HepG2 (cell line): ENCODE measurements at regions not wholly inside any gene's neighbourhood (a gene's known extent, or its start where the extent isn't known, plus 50 kb on each side); places are given as distances from the start of the nearest gene placed in this dataset.

Source experiments
- ETV5 ChIP-seq: IDR thresholded peaks from 2 replicates; pipeline ENCODE4 v1.6.1; 2018; ENCODE audit warnings: missing biosample characterization, missing genetic modification reagents, inconsistent platforms, borderline replicate concordance
- HOMEZ ChIP-seq: IDR thresholded peaks from 2 replicates; pipeline ENCODE4 v1.6.1; 2016; ENCODE audit warnings: low read depth
- POLR2A ChIP-seq, 2 experiments: IDR thresholded peaks; 2 replicates each; pipeline ENCODE4 v1.6.1; 2011; ENCODE audit warnings: low read depth in 2 of 2, low read length in 2 of 2, mild to moderate bottlenecking in 1 of 2, moderate library complexity in 1 of 2; ENCODE audit not compliant: insufficient read depth in 1 of 2
- SMAD1 ChIP-seq: sonication (generic); formaldehyde crosslinking; IDR thresholded peaks from 2 replicates; pipeline ENCODE4 v1.4.0; 2020; ENCODE audit warnings: missing genetic modification reagents, low read depth, mild to moderate bottlenecking, borderline replicate concordance
- ZC3H13 ChIP-seq: sonication (generic); formaldehyde crosslinking; IDR thresholded peaks from 2 replicates; pipeline ENCODE4 v1.8.1; 2023; ENCODE audit warnings: mild to moderate bottlenecking, missing genetic modification reagents, moderate library complexity
- ZMYM3 ChIP-seq: sonication (generic); formaldehyde crosslinking; IDR thresholded peaks from 2 replicates; pipeline ENCODE4 v1.5.1; 2020; ENCODE audit warnings: mild to moderate bottlenecking, missing genetic modification reagents
- ZNF350 ChIP-seq: sonication (generic); formaldehyde crosslinking; IDR thresholded peaks from 2 replicates; pipeline ENCODE4 v1.4.0; 2020; ENCODE audit warnings: mild to moderate bottlenecking, low read depth, missing genetic modification reagents, borderline replicate concordance
- ZNF775 ChIP-seq: sonication (generic); formaldehyde crosslinking; IDR thresholded peaks from 2 replicates; pipeline ENCODE4 v1.4.0; 2020; ENCODE audit warnings: missing genetic modification reagents, mild to moderate bottlenecking, moderate library complexity, borderline replicate concordance
- TF ChIP-seq, protein P1 (sequence below): sonication (generic); formaldehyde crosslinking; IDR thresholded peaks from 2 replicates; pipeline ENCODE4 v1.8.0; 2022; ENCODE audit warnings: mild to moderate bottlenecking, missing genetic modification reagents, borderline replicate concordance
- TF ChIP-seq, protein P2 (sequence below): sonication (generic); formaldehyde crosslinking; IDR thresholded peaks from 2 replicates; pipeline ENCODE4 v1.4.0; 2020; ENCODE audit warnings: missing genetic modification reagents
- TF ChIP-seq, protein P3 (sequence below): sonication (generic); formaldehyde crosslinking; IDR thresholded peaks from 2 replicates; pipeline ENCODE4 v1.5.0; 2020; ENCODE audit warnings: mild to moderate bottlenecking, missing genetic modification reagents, moderate library complexity
- TF ChIP-seq, protein P4 (sequence below): sonication (generic); formaldehyde crosslinking; IDR thresholded peaks from 2 replicates; pipeline ENCODE4 v1.4.0; 2020; ENCODE audit warnings: mild to moderate bottlenecking, missing genetic modification reagents

DNA sequence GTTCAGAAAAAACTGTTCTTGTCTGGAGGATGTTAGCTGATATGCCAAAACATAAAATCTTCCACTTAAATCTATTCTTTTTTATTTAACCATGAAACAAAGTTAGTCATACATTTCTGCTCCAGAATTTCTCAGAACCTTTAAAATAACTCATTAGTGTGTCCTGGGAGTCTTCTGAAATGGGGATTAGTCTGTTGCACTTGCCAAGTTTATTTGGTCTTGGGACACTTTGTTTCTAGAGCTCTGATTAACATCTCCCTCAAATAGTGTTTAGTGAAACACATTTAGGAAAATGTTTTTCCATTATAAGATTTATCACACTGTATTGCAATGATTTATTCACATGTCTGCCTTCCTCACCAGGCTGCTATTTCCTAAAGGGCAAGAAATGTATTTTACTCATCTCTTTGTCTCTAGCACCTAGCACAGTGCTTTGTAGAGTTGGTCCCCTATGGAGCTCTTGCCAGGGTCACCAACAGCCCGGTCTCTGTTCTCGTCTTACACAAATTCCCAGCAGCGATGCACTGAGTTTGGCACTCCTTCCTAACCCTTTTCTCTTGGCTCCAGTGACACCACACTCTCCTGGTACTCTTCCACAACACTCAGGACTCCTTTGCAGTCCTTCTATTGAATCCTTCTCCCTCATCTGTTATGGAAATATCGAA, 189.2 kb downstream of the CSNK2A3 start:
- TF ChIP-seq ZNF350 (CRISPR knock-in tag) (no peak), POLR2A (IDR thresholded peaks at IDR 0.05; ENCODE audit: insufficient read depth in 1 of 2, low read depth in 2 of 2, low read length in 2 of 2) (no peak), ZMYM3 (CRISPR knock-in tag) (no peak), ETV5 (no peak), HOMEZ (no peak), ZC3H13 (CRISPR knock-in tag) (no peak), ZNF775 (CRISPR knock-in tag) (no peak), SMAD1 (CRISPR knock-in tag) (no peak)
- TF ChIP-seq, protein P1, sequence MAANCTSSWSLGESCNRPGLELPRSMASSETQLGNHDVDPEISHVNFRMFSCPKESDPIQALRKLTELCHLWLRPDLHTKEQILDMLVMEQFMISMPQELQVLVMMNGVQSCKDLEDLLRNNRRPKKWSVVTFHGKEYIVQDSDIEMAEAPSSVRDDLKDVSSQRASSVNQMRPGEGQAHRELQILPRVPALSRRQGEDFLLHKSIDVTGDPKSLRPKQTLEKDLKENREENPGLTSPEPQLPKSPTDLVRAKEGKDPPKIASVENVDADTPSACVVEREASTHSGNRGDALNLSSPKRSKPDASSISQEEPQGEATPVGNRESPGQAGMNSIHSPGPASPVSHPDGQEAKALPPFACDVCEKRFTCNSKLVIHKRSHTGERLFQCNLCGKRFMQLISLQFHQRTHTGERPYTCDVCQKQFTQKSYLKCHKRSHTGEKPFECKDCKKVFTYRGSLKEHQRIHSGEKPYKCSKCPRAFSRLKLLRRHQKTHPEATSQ (CRISPR knock-in tag): no peak
- TF ChIP-seq, protein P2, sequence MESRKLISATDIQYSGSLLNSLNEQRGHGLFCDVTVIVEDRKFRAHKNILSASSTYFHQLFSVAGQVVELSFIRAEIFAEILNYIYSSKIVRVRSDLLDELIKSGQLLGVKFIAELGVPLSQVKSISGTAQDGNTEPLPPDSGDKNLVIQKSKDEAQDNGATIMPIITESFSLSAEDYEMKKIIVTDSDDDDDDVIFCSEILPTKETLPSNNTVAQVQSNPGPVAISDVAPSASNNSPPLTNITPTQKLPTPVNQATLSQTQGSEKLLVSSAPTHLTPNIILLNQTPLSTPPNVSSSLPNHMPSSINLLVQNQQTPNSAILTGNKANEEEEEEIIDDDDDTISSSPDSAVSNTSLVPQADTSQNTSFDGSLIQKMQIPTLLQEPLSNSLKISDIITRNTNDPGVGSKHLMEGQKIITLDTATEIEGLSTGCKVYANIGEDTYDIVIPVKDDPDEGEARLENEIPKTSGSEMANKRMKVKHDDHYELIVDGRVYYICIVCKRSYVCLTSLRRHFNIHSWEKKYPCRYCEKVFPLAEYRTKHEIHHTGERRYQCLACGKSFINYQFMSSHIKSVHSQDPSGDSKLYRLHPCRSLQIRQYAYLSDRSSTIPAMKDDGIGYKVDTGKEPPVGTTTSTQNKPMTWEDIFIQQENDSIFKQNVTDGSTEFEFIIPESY (CRISPR knock-in tag): no peak
- TF ChIP-seq, protein P3, sequence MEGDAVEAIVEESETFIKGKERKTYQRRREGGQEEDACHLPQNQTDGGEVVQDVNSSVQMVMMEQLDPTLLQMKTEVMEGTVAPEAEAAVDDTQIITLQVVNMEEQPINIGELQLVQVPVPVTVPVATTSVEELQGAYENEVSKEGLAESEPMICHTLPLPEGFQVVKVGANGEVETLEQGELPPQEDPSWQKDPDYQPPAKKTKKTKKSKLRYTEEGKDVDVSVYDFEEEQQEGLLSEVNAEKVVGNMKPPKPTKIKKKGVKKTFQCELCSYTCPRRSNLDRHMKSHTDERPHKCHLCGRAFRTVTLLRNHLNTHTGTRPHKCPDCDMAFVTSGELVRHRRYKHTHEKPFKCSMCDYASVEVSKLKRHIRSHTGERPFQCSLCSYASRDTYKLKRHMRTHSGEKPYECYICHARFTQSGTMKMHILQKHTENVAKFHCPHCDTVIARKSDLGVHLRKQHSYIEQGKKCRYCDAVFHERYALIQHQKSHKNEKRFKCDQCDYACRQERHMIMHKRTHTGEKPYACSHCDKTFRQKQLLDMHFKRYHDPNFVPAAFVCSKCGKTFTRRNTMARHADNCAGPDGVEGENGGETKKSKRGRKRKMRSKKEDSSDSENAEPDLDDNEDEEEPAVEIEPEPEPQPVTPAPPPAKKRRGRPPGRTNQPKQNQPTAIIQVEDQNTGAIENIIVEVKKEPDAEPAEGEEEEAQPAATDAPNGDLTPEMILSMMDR (CRISPR knock-in tag): no peak
- TF ChIP-seq, protein P4, sequence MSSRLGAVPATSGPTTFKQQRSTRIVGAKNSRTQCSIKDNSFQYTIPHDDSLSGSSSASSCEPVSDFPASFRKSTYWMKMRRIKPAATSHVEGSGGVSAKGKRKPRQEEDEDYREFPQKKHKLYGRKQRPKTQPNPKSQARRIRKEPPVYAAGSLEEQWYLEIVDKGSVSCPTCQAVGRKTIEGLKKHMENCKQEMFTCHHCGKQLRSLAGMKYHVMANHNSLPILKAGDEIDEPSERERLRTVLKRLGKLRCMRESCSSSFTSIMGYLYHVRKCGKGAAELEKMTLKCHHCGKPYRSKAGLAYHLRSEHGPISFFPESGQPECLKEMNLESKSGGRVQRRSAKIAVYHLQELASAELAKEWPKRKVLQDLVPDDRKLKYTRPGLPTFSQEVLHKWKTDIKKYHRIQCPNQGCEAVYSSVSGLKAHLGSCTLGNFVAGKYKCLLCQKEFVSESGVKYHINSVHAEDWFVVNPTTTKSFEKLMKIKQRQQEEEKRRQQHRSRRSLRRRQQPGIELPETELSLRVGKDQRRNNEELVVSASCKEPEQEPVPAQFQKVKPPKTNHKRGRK (CRISPR knock-in tag): no peak
